Keratinocyte (primary cell): ENCODE measurements at regions not wholly inside any gene's neighbourhood (a gene's known extent, or its start where the extent isn't known, plus 50 kb on each side); places are given as distances from the start of the nearest gene placed in this dataset.

Experiments used
- EZH2 ChIP-seq: IDR thresholded peaks from one replicate; pipeline ENCODE4 v1.6.1; 2012; ENCODE audit warnings: inconsistent platforms, mild to moderate bottlenecking, low read length, moderate library complexity
- TF ChIP-seq, protein P1 (sequence below), 3 experiments: IDR thresholded peaks in 1 of 3; conservative IDR thresholded peaks in 1 of 3; optimal IDR thresholded peaks in 1 of 3; 2 replicates in 2 of 3; 3 replicates in 1 of 3; pipeline versions ENCODE3 to v1.5.1; 2011; ENCODE audit warnings: low read length in 3 of 3, mild to moderate bottlenecking in 3 of 3, moderate library complexity in 2 of 3, control low read depth in 1 of 3, inconsistent platforms in 1 of 3; ENCODE audit not compliant: insufficient read depth in 2 of 3; ENCODE audit errors: extremely low read depth in 1 of 3

DNA sequence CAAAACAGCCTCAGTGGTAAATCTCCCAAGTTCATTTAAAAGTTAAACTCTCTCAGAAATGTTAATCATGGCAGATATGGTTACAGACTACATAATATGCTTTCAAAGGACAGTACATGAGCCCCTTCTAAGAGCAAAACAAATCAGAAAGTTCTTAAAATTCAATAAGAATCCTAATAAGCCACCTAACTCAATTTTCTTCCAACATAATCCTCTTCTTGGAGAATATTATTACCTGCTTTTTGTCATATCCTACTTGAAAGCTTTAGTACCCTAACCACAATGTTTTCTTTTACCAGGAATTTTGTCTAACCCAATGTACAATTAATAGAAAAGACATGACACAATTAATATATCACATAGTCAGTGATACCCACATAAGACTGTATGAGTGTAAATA, 236.5 kb upstream of the ATP2B1 start:
- TF ChIP-seq, protein P1, sequence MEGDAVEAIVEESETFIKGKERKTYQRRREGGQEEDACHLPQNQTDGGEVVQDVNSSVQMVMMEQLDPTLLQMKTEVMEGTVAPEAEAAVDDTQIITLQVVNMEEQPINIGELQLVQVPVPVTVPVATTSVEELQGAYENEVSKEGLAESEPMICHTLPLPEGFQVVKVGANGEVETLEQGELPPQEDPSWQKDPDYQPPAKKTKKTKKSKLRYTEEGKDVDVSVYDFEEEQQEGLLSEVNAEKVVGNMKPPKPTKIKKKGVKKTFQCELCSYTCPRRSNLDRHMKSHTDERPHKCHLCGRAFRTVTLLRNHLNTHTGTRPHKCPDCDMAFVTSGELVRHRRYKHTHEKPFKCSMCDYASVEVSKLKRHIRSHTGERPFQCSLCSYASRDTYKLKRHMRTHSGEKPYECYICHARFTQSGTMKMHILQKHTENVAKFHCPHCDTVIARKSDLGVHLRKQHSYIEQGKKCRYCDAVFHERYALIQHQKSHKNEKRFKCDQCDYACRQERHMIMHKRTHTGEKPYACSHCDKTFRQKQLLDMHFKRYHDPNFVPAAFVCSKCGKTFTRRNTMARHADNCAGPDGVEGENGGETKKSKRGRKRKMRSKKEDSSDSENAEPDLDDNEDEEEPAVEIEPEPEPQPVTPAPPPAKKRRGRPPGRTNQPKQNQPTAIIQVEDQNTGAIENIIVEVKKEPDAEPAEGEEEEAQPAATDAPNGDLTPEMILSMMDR (optimal IDR thresholded peaks at IDR 0.05 in 1 of 3, IDR thresholded peaks at IDR 0.05 in 1 of 3, conservative IDR thresholded peaks at IDR 0.05 in 1 of 3; ENCODE audit: extremely low read depth in 1 of 3, insufficient read depth in 2 of 3, low read length in 3 of 3), result no peak
- TF ChIP-seq EZH2, result no peak
